Astrocyte (in vitro differentiated cells and primary cell): ENCODE measurements at regions not wholly inside any gene's neighbourhood (a gene's known extent, or its start where the extent isn't known, plus 50 kb on each side); places are given as distances from the start of the nearest gene placed in this dataset.
A peak's percentile ranks its signal among the peaks of the same experiment; 100 is the strongest.
"Not testable (repeated sequence)": the region's sequence is repeated elsewhere in the genome, so short reads cannot be mapped to it uniquely, and the experiment has no call there.

ENCODE experiments used
- DNase-seq: peaks from one replicate; pipeline ENCODE4 v3.0.0-alpha.2; 2010; ENCODE audit warnings: low read depth
- FAIRE-seq: peaks from 2 replicates; lab custom pipeline; 2011; peaks lifted over from hg19 to GRCh38; lab: Jason Lieb, UNC
- H2AFZ ChIP-seq: 2 replicates; pipeline ENCODE4 v1.6.0; 2012; ENCODE audit warnings: low read depth, low read length, inconsistent platforms
- H3K27ac ChIP-seq: 2 replicates; pipeline ENCODE4 v1.5.1; 2011; ENCODE audit warnings: low read depth, low read length, inconsistent platforms
- H3K27me3 ChIP-seq: 2 replicates; pipeline ENCODE4 v1.6.0; 2011; ENCODE audit warnings: low read length, inconsistent platforms; ENCODE audit not compliant: insufficient read depth
- H3K36me3 ChIP-seq: 2 replicates; pipeline ENCODE4 v1.5.1; 2011; ENCODE audit warnings: low read length, inconsistent platforms; ENCODE audit not compliant: insufficient read depth
- H3K4me1 ChIP-seq: 2 replicates; pipeline ENCODE4 v1.5.1; 2011; ENCODE audit warnings: low read length, inconsistent platforms; ENCODE audit not compliant: insufficient read depth
- H3K4me2 ChIP-seq: 2 replicates; pipeline ENCODE4 v1.6.0; 2012; ENCODE audit warnings: low read length, inconsistent platforms
- H3K4me3 ChIP-seq: 2 replicates; pipeline ENCODE4 v1.5.1; 2011; ENCODE audit warnings: low read depth, mild to moderate bottlenecking, low read length, inconsistent platforms; ENCODE audit not compliant: insufficient read depth
- H3K79me2 ChIP-seq: 2 replicates; pipeline ENCODE4 v1.6.0; 2012; ENCODE audit warnings: mild to moderate bottlenecking, low read length, inconsistent platforms; ENCODE audit not compliant: insufficient read depth
- H3K9ac ChIP-seq: 2 replicates; pipeline ENCODE4 v1.6.0; 2012; ENCODE audit warnings: mild to moderate bottlenecking, low read length, inconsistent platforms
- H3K9me3 ChIP-seq: 2 replicates; pipeline ENCODE4 v1.5.1; 2012; ENCODE audit warnings: low read depth, mild to moderate bottlenecking, low read length, inconsistent platforms; ENCODE audit not compliant: insufficient read depth
- H4K20me1 ChIP-seq: 2 replicates; pipeline ENCODE4 v1.6.0; 2012; ENCODE audit warnings: low read length, inconsistent platforms; ENCODE audit not compliant: insufficient read depth
- H3K27ac Mint-ChIP-seq: one replicate; pipeline ENCODE4 v1.8.0; 2021; ENCODE audit warnings: mild to moderate bottlenecking, mixed read lengths; ENCODE audit not compliant: unreplicated experiment
- H3K27me3 Mint-ChIP-seq: one replicate; pipeline ENCODE4 v1.8.0; 2021; ENCODE audit warnings: low read depth, mixed read lengths; ENCODE audit not compliant: unreplicated experiment
- H3K36me3 Mint-ChIP-seq: one replicate; pipeline ENCODE4 v1.8.0; 2021; ENCODE audit warnings: low read depth, mixed read lengths; ENCODE audit not compliant: unreplicated experiment
- H3K4me1 Mint-ChIP-seq: one replicate; pipeline ENCODE4 v1.8.0; 2021; ENCODE audit warnings: low read depth, mixed read lengths; ENCODE audit not compliant: unreplicated experiment
- H3K4me3 Mint-ChIP-seq: one replicate; pipeline ENCODE4 v1.8.0; 2021; ENCODE audit warnings: mild to moderate bottlenecking, moderate library complexity, mixed read lengths; ENCODE audit not compliant: unreplicated experiment
- H3K9me3 Mint-ChIP-seq: one replicate; pipeline ENCODE4 v1.8.0; 2021; ENCODE audit warnings: mild to moderate bottlenecking, mixed read lengths; ENCODE audit not compliant: unreplicated experiment
- EZH2 ChIP-seq: IDR thresholded peaks from 2 replicates; pipeline ENCODE4 v1.6.1; 2012; ENCODE audit warnings: mild to moderate bottlenecking, low read length, inconsistent platforms; ENCODE audit not compliant: insufficient read depth
- TF ChIP-seq, protein P1 (sequence below): IDR thresholded peaks from 2 replicates; pipeline ENCODE4 v1.5.1; 2011; ENCODE audit warnings: low read depth, mild to moderate bottlenecking, inconsistent platforms, low read length, moderate library complexity; ENCODE audit not compliant: insufficient read depth

DNA sequence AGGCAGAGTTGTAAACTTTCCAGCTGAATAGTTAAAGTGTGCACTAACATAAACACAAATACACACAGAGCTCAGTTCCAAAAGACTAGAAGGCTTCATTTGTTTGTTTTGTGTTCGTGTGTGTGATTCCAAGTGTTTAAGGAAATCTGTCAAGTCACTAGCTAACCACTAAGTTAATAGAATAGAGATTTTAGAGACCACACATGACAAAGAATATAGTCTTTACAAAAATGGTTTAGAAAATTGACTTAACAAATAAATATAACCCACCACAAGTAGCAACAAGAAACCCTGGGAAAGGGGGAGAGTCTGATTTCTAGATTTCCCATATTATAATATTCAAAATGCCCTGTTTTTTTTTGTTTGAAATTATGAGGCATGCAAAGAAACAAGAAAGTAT is 209.4 kb downstream of the FZD1 start:
- Histone ChIP-seq H2AFZ (no peak overlapping the region), H3K4me1 (no peaks in the 10 kb centered on the region), H3K27ac (no peak overlapping the region), H3K4me3 (no peak overlapping the region), H4K20me1 (no peaks in the 10 kb centered on the region), H3K27me3 (no peaks in the 10 kb centered on the region), H3K79me2 (no peaks in the 10 kb centered on the region), H3K9me3 (peaks cover 9% of the 10 kb centered on the region), H3K36me3 (no peaks in the 10 kb centered on the region), H3K4me2 (no peak overlapping the region), H3K9ac (no peak overlapping the region)
- Mint-ChIP-seq H3K4me1 (no peaks in the 10 kb centered on the region), H3K4me3 (no peak overlapping the region), H3K27ac (no peak overlapping the region), H3K36me3 (no peaks in the 10 kb centered on the region), H3K9me3 (peaks cover 10% of the 10 kb centered on the region), H3K27me3 (no peaks in the 10 kb centered on the region)
- TF ChIP-seq, protein P1, sequence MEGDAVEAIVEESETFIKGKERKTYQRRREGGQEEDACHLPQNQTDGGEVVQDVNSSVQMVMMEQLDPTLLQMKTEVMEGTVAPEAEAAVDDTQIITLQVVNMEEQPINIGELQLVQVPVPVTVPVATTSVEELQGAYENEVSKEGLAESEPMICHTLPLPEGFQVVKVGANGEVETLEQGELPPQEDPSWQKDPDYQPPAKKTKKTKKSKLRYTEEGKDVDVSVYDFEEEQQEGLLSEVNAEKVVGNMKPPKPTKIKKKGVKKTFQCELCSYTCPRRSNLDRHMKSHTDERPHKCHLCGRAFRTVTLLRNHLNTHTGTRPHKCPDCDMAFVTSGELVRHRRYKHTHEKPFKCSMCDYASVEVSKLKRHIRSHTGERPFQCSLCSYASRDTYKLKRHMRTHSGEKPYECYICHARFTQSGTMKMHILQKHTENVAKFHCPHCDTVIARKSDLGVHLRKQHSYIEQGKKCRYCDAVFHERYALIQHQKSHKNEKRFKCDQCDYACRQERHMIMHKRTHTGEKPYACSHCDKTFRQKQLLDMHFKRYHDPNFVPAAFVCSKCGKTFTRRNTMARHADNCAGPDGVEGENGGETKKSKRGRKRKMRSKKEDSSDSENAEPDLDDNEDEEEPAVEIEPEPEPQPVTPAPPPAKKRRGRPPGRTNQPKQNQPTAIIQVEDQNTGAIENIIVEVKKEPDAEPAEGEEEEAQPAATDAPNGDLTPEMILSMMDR, result no peak
- no peak for TF ChIP-seq EZH2
- DNase-seq (no peak), FAIRE-seq (no peak)

DNA sequence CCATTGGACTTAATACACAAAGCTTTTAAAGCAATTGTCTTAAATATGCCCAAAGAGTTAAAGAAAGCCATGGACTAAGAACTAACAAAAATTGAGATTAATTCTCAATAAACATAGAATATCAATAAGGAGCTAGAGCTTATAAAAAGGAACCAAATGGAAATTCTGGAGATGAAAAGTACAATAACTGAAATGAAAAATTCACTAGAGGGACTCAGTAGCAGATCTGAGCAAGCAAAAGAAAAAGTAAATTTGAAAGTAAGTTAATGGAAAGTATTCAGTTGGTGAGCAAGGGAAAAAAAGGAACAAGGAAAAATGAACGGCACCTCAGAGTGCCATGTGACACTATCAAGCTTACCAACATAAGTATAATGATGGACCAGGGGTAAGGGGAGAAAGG is 209.8 kb downstream of the FZD1 start:
- H3K79me2 ChIP-seq, result no peaks in the 10 kb centered on the region
- TF ChIP-seq, protein P1, result no peak
- no peak for TF ChIP-seq EZH2
- Mint-ChIP-seq H3K9me3 (peaks cover 10% of the 10 kb centered on the region), H3K4me3 (no peak overlapping the region), H3K27me3 (no peaks in the 10 kb centered on the region), H3K27ac (no peak overlapping the region), H3K4me1 (no peaks in the 10 kb centered on the region), H3K36me3 (no peaks in the 10 kb centered on the region)
- H3K9me3 ChIP-seq, result peaks cover 9% of the 10 kb centered on the region
- no peak overlapping the region for H3K27ac ChIP-seq
- H2AFZ ChIP-seq, result no peak overlapping the region
- H3K4me1 ChIP-seq, result no peaks in the 10 kb centered on the region
- DNase-seq (no peak), FAIRE-seq (peak; percentile 65)
- H3K36me3 ChIP-seq, result no peaks in the 10 kb centered on the region
- no peak overlapping the region for H3K4me3 ChIP-seq
- no peak overlapping the region for H3K4me2 ChIP-seq
- no peak overlapping the region for H3K9ac ChIP-seq
- no peaks in the 10 kb centered on the region for H4K20me1 ChIP-seq
- H3K27me3 ChIP-seq, result no peaks in the 10 kb centered on the region

DNA sequence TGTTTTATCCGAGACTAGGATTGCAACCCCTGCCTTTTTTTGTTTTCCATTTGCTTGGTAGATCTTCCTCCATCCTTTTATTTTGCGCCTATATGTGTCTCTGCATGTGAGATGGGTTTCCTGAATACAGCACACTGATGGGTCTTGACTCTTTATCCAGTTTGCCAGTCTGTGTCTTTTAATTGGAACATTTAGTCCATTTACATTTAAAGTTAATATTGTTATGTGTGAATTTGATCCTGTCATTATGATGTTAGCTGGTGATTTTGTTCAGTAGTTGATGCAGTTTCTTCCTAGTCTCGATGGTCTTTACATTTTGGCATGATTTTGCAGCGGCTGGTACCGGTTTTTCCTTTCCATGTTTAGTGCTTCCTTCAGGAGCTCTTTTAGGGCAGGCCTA is 216.2 kb downstream of the FZD1 start:
- not testable (repeated sequence) for H3K4me1 Mint-ChIP-seq, H3K9me3 ChIP-seq, H3K4me3 Mint-ChIP-seq, H3K27me3 ChIP-seq, H2AFZ ChIP-seq, H3K36me3 Mint-ChIP-seq, DNase-seq, H3K27ac Mint-ChIP-seq, H3K9me3 Mint-ChIP-seq, H4K20me1 ChIP-seq, H3K9ac ChIP-seq, H3K36me3 ChIP-seq, H3K27ac ChIP-seq, H3K4me1 ChIP-seq, H3K4me3 ChIP-seq, H3K27me3 Mint-ChIP-seq, H3K79me2 ChIP-seq, FAIRE-seq, H3K4me2 ChIP-seq
